Large intestine (tissue), 3 donors: ENCODE measurements at regions not wholly inside any gene's neighbourhood (a gene's known extent, or its start where the extent isn't known, plus 50 kb on each side); places are given as distances from the start of the nearest gene placed in this dataset.
A peak's percentile ranks its signal among the peaks of the same experiment; 100 is the strongest.

Experiments
- DNase-seq, 2 donors: peaks; one replicate each; pipeline versions ENCODE4 v3.0.0 to v3.0.0-alpha.2; 2013
- H3K27ac ChIP-seq: one replicate; pipeline ENCODE4 v1.5.1; 2013; ENCODE audit warnings: low read length
- H3K27me3 ChIP-seq: 2 replicates; pipeline ENCODE4 v1.6.1; 2013; ENCODE audit warnings: low read length; ENCODE audit not compliant: control insufficient read depth, insufficient read depth
- H3K36me3 ChIP-seq: 2 replicates; pipeline ENCODE4 v1.6.1; 2013; ENCODE audit warnings: low read length; ENCODE audit not compliant: control insufficient read depth, insufficient read depth
- H3K4me1 ChIP-seq: one replicate; pipeline ENCODE4 v1.6.1; 2013; ENCODE audit warnings: low read length; ENCODE audit not compliant: control insufficient read depth, insufficient read depth
- H3K4me3 ChIP-seq: one replicate; pipeline ENCODE4 v1.5.1; 2013; ENCODE audit warnings: low read length
- H3K9me3 ChIP-seq: one replicate; pipeline ENCODE4 v1.6.1; 2013; ENCODE audit warnings: mild to moderate bottlenecking, low read depth, low read length, moderate library complexity; ENCODE audit not compliant: control insufficient read depth
- WGBS: methylation state at CpG from one replicate; pipeline ENCODE4 v1.1.5; 2013; ENCODE audit warnings: low lambda C conversion rate; ENCODE audit not compliant: insufficient coverage; 5-methylcytosine and 5-hydroxymethylcytosine counted together

DNA sequence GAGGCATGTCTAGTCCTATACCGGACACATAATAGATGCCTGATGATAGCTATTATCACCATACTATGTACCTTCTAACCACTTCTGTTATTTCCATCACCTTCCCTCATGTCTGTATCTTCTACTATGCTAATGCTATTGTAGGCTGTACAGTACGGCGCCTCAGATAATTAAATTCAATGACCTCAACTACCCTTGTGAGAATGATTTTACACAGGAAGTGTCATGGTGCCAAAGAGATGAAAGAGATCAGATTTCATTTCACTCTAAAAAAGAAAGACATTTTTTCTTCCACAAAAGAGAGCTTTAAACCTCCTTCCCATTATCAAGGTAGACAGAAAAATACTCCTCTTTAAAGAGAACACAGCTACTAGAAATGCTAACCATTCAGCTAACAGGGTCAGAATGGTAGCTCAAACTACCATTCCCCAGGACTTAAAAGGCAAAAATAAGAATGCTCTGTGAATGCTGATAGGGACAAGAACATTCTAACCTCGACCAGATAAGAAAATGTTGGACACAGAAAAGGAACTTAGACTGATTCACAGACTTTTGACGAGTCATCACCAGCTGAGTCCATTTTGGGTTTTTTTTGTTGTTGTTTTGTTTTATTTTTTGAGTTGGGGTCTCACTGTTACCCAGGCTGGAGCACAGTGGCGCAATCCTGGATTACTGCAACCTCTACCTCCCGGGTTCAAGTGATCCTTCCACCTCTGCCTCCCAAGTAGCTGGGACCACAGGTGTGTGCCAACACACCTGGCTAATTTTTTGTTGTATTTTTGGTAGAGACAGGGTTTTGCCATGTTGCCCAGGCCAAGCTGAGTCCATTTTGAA lies 99.2 kb upstream of the RAPGEF2 start:
- no CpG with 5 or more reads among the region's 7 CpGs for WGBS
- Histone ChIP-seq H3K4me3 (no peak overlapping the region), H3K27ac (no peak overlapping the region), H3K9me3 (no peaks in the 10 kb centered on the region), H3K4me1 (no peaks in the 10 kb centered on the region), H3K27me3 (no peaks in the 10 kb centered on the region), H3K36me3 (no peaks in the 10 kb centered on the region)
- DNase-seq, result no peak

- no peaks in the 10 kb centered on the region for H3K27me3 ChIP-seq
- H3K36me3 ChIP-seq, result no peaks in the 10 kb centered on the region
- H3K4me1 ChIP-seq, result no peaks in the 10 kb centered on the region
- H3K27ac ChIP-seq, result peak overlapping the region; percentile 62
- 80% methylated on average over 1 of the region's 3 CpGs for WGBS
- H3K4me3 ChIP-seq, result no peak overlapping the region
- H3K9me3 ChIP-seq, result no peaks in the 10 kb centered on the region
- peak; percentile 89 to 96 for DNase-seq
These were observed 96.7 kb upstream of the RAPGEF2 start for GRCh38 chr4:159006202-159006601.

DNA sequence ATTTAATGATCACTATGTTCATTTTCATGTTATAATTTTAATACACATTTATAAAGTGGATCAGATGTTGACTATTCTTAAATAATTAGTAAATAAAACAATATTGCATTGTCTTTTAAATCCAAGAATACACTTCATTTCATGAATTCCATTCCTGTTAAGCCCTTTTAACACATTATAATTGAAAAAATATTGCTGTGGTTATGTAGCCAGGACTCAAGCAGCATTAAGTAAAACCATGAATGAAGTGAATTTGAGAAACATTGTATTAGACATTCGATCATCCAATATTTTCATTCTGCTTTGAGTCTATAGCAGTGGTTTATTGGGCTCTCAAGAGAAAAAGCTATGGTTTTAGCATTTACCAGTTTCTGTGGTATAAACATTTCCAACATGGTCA lies 94.2 kb upstream of the RAPGEF2 start:
- no peak overlapping the region for H3K4me3 ChIP-seq
- no CpG with 5 or more reads among the region's 1 CpG for WGBS

GRCh38 chr4:159009521-159009920 lies 93.4 kb upstream of the RAPGEF2 start:
- no peaks in the 10 kb centered on the region for H3K36me3 ChIP-seq
- no peaks in the 10 kb centered on the region for H3K4me1 ChIP-seq
- H3K4me3 ChIP-seq, result no peak overlapping the region
- H3K27me3 ChIP-seq, result no peaks in the 10 kb centered on the region
- no peaks in the 10 kb centered on the region for H3K9me3 ChIP-seq
- DNase-seq, result no peak
- WGBS, result no CpG with 5 or more reads among the region's 4 CpGs
- no peak overlapping the region for H3K27ac ChIP-seq

More for the DNA sequence above, 94.2 kb upstream of the RAPGEF2 start:
- H3K27ac ChIP-seq, result no peak overlapping the region
- no peaks in the 10 kb centered on the region for H3K9me3 ChIP-seq
- H3K27me3 ChIP-seq, result no peaks in the 10 kb centered on the region
- no peaks in the 10 kb centered on the region for H3K36me3 ChIP-seq
- DNase-seq, result no peak
- H3K4me1 ChIP-seq, result no peaks in the 10 kb centered on the region

- Histone ChIP-seq H3K27me3 (no peaks in the 10 kb centered on the region), H3K4me3 (no peak overlapping the region), H3K4me1 (no peaks in the 10 kb centered on the region), H3K9me3 (no peaks in the 10 kb centered on the region), H3K36me3 (no peaks in the 10 kb centered on the region), H3K27ac (no peak overlapping the region)
- WGBS, result 83% methylated on average over 1 of the region's 3 CpGs
- no peak for DNase-seq
These were observed 92.8 kb upstream of the RAPGEF2 start for GRCh38 chr4:159010100-159010499.

GRCh38 chr4:159010563-159011260 lies 92.2 kb upstream of the RAPGEF2 start:
- no peaks in the 10 kb centered on the region for H3K27me3 ChIP-seq
- 80% methylated on average over 1 of the region's 5 CpGs for WGBS
- H3K4me3 ChIP-seq, result no peak overlapping the region
- no peaks in the 10 kb centered on the region for H3K4me1 ChIP-seq
- no peak for DNase-seq
- H3K9me3 ChIP-seq, result no peaks in the 10 kb centered on the region
- no peaks in the 10 kb centered on the region for H3K36me3 ChIP-seq
- no peak overlapping the region for H3K27ac ChIP-seq

DNA sequence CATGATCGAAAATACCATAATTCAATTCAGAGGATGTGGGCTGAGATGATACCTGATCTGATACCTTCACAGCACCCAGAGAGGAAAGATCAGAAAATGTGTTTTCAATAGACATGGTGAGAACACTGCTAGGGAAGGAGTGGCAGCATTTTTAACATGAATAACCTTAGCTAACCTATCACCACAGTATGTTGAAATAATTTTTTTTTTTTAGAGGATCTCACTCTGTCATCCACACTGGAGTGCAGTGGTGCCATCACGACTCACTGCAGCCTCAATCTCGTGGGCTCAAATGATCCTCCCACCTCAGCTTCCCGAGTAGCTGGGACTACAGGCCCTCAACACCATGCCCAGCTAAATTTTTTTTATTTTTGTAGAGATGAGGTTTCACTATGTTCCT lies 90.5 kb upstream of the RAPGEF2 start:
- 100% methylated on average over 1 of the region's 4 CpGs for WGBS

DNA sequence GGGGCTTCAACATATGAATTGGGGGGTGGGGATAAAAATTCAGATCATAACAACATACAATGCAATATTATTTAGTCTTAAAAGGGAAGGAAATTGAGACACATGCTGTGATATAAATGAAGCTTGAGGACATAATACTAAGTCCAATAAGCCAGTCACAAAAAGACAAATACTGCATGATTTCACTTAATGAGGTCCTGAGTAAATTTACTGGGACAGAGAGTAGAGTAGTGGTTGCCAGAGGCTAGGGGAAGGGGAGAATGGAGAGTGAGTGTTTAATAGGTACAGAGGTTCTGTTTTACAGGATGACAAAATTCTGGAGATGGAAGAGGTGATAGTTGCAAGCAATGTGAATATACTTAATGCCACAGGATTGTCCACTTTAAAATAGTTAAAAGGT lies 89.2 kb upstream of the RAPGEF2 start:
- no peak for DNase-seq
- Histone ChIP-seq H3K36me3 (no peaks in the 10 kb centered on the region), H3K4me1 (no peaks in the 10 kb centered on the region), H3K27ac (no peak overlapping the region), H3K27me3 (no peaks in the 10 kb centered on the region), H3K4me3 (no peak overlapping the region), H3K9me3 (no peaks in the 10 kb centered on the region)

More for the DNA sequence above, 90.5 kb upstream of the RAPGEF2 start:
- no peaks in the 10 kb centered on the region for H3K27me3 ChIP-seq
- H3K36me3 ChIP-seq, result no peaks in the 10 kb centered on the region
- no peak overlapping the region for H3K27ac ChIP-seq
- H3K4me1 ChIP-seq, result no peaks in the 10 kb centered on the region
- DNase-seq, result no peak
- H3K9me3 ChIP-seq, result no peaks in the 10 kb centered on the region
- no peak overlapping the region for H3K4me3 ChIP-seq

GRCh38 chr4:159014859-159015258 lies 88.0 kb upstream of the RAPGEF2 start:
- Histone ChIP-seq H3K27me3 (no peaks in the 10 kb centered on the region), H3K36me3 (no peaks in the 10 kb centered on the region), H3K27ac (no peak overlapping the region), H3K9me3 (no peaks in the 10 kb centered on the region), H3K4me1 (no peaks in the 10 kb centered on the region), H3K4me3 (no peak overlapping the region)
- WGBS, result no CpG with 5 or more reads among the region's 4 CpGs
- DNase-seq, result no peak

DNA sequence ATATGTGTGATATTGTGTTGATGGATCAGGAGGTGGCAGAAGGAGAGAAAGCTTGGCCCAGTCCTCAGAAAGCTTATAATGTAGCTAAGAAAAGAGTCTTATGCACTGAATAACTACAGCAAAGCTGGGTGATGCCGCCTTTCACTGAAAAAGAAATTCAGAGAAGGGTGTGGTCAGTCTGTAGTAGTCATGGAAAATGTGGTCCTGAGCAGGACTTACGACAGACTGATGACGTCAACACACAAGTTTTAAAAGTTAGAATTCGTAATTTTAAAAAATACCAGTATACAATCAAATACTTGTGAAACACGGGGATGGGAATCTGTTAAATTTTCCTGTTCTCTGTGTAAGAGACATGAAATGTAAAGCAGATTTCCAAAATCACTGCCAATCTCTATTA lies 87.0 kb upstream of the RAPGEF2 start:
- Histone ChIP-seq H3K4me3 (no peak overlapping the region), H3K9me3 (no peaks in the 10 kb centered on the region), H3K27me3 (no peaks in the 10 kb centered on the region), H3K27ac (no peak overlapping the region), H3K36me3 (no peaks in the 10 kb centered on the region), H3K4me1 (no peaks in the 10 kb centered on the region)
- DNase-seq, result no peak
- WGBS, result 82% methylated on average over 2 of the region's 5 CpGs
